PC-9 (cell line): ENCODE measurements at regions not wholly inside any gene's neighbourhood (a gene's known extent, or its start where the extent isn't known, plus 50 kb on each side); places are given as distances from the start of the nearest gene placed in this dataset.

Source experiments
- EZH2 ChIP-seq: fragments of 200-600 bp; sonication (generic); IDR thresholded peaks from 2 replicates; pipeline ENCODE4 v1.8.0; 2017; ENCODE audit warnings: antibody characterized with exemption, low read depth
- TF ChIP-seq, protein P1 (sequence below): fragments of 200-600 bp; sonication (generic); conservative IDR thresholded peaks from 2 replicates; pipeline ENCODE4 v1.6.1; 2017; ENCODE audit warnings: mixed run types, antibody characterized with exemption, mild to moderate bottlenecking, moderate library complexity

DNA sequence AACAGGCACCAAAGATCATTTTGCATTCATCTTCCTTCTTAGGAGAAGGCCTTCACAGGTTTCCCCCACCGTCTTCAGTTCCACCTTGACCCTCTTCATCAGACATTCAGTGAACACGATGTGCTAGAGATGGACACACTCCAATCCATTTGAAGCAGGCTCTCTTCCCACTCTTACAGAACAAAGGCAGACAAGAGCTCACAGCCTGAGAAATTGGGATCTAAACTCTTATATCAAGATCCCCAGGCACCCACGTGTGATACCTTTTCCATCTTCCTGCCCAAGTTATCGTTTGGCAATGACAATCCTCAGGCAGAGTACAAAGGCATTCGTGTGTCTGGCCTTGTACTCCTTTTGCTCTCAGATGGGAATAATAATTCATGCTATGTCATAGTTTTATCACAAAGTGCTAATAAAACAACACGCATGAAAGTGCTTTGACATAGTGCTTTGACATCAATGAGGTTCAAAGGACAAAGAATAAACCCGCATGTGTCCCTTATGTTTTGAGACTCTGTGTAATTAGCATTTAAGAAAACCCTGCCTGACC lies 369.3 kb upstream of the KLHL29 start:
- TF ChIP-seq, protein P1, sequence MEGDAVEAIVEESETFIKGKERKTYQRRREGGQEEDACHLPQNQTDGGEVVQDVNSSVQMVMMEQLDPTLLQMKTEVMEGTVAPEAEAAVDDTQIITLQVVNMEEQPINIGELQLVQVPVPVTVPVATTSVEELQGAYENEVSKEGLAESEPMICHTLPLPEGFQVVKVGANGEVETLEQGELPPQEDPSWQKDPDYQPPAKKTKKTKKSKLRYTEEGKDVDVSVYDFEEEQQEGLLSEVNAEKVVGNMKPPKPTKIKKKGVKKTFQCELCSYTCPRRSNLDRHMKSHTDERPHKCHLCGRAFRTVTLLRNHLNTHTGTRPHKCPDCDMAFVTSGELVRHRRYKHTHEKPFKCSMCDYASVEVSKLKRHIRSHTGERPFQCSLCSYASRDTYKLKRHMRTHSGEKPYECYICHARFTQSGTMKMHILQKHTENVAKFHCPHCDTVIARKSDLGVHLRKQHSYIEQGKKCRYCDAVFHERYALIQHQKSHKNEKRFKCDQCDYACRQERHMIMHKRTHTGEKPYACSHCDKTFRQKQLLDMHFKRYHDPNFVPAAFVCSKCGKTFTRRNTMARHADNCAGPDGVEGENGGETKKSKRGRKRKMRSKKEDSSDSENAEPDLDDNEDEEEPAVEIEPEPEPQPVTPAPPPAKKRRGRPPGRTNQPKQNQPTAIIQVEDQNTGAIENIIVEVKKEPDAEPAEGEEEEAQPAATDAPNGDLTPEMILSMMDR: no peak
- no peak for TF ChIP-seq EZH2
